MM.1S (cell line): ENCODE measurements at regions not wholly inside any gene's neighbourhood (a gene's known extent, or its start where the extent isn't known, plus 50 kb on each side); places are given as distances from the start of the nearest gene placed in this dataset.

Experiments used
- DNase-seq: peaks from one replicate; pipeline ENCODE4 v3.0.0-alpha.2; 2015
- H2AFZ ChIP-seq: fragments of 300-600 bp; sonication (generic); 2 replicates; pipeline ENCODE4 v1.6.0; 2016; ENCODE audit warnings: antibody characterized with exemption, low read length
- H3F3A ChIP-seq: fragments of 300-600 bp; sonication (generic); 2 replicates; pipeline ENCODE4 v1.6.1; 2016; ENCODE audit warnings: mild to moderate bottlenecking, antibody characterized with exemption, low read length, moderate library complexity, mixed read lengths; ENCODE audit not compliant: insufficient read depth
- H3K27ac ChIP-seq: fragments of 300-600 bp; sonication (generic); 2 replicates; pipeline ENCODE4 v1.5.1; 2016; ENCODE audit warnings: mild to moderate bottlenecking, low read length
- H3K27me3 ChIP-seq: fragments of 300-600 bp; sonication (generic); replicated peaks from 2 replicates; pipeline ENCODE4 v1.6.0; 2016; ENCODE audit warnings: low read length; ENCODE audit not compliant: insufficient read depth
- H3K36me3 ChIP-seq: fragments of 300-600 bp; sonication (generic); replicated peaks from 2 replicates; pipeline ENCODE4 v1.6.1; 2016; ENCODE audit warnings: mild to moderate bottlenecking, low read length, mixed read lengths; ENCODE audit not compliant: insufficient read depth
- H3K4me1 ChIP-seq: fragments of 300-600 bp; sonication (generic); 2 replicates; pipeline ENCODE4 v1.6.1; 2016; ENCODE audit warnings: low read length, mixed read lengths
- H3K4me2 ChIP-seq: fragments of 300-600 bp; sonication (generic); 2 replicates; pipeline ENCODE4 v1.6.0; 2016; ENCODE audit warnings: low read depth, low read length
- H3K4me3 ChIP-seq: fragments of 300-600 bp; sonication (generic); 2 replicates; pipeline ENCODE4 v1.5.1; 2016; ENCODE audit warnings: low read length, mixed read lengths
- H3K79me2 ChIP-seq: fragments of 300-600 bp; sonication (generic); 2 replicates; pipeline ENCODE4 v1.6.1; 2016; ENCODE audit warnings: mixed run types, low read length, mixed read lengths
- H3K9ac ChIP-seq: fragments of 300-600 bp; sonication (generic); 2 replicates; pipeline ENCODE4 v1.6.1; 2016; ENCODE audit warnings: low read length, mixed read lengths
- H3K9me2 ChIP-seq: fragments of 300-600 bp; sonication (generic); replicated peaks from 2 replicates; pipeline ENCODE4 v1.6.1; 2016; ENCODE audit warnings: mild to moderate bottlenecking, low read length, mixed read lengths; ENCODE audit not compliant: insufficient read depth
- H3K9me3 ChIP-seq: fragments of 300-600 bp; sonication (generic); replicated peaks from 2 replicates; pipeline ENCODE4 v1.6.1; 2016; ENCODE audit warnings: mild to moderate bottlenecking, low read length, mixed read lengths; ENCODE audit not compliant: insufficient read depth
- H4K20me1 ChIP-seq: fragments of 300-600 bp; sonication (generic); 2 replicates; pipeline ENCODE4 v1.6.1; 2016; ENCODE audit warnings: mild to moderate bottlenecking, low read length, moderate library complexity, mixed read lengths; ENCODE audit not compliant: insufficient read depth
- EZH2 ChIP-seq: fragments of 300-600 bp; sonication (generic); optimal IDR thresholded peaks from 2 replicates; pipeline ENCODE3; 2017; ENCODE audit warnings: low read depth, mild to moderate bottlenecking, antibody characterized with exemption, low read length, mixed read lengths
- EZH2phosphoT487 ChIP-seq: fragments of 300-600 bp; sonication (generic); IDR thresholded peaks from 2 replicates; pipeline ENCODE4 v1.6.1; 2018; ENCODE audit warnings: antibody characterized with exemption, low read length
- TF ChIP-seq, protein P1 (sequence below): fragments of 300-600 bp; sonication (generic); IDR thresholded peaks from 2 replicates; pipeline ENCODE4 v1.5.1; 2016; ENCODE audit warnings: antibody characterized with exemption, low read length, mixed read lengths

DNA sequence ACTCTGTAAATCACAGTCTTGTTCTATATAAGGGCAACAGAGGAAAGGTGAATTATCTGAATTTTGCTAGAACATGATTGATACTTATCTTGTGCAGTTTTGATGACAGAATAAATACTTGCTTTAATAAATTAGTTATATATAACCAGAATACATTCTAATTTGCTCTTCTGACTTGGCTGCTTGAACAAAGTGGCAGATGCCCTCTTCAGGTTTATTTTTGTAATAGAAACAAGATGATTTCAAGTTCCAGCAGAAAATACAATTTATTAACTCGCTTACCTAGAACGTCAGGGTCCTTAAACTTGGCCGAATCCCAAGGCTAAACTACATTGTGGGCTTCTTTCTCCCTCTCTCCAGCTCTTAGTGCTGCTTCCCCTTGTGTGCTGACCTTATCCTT lies 57.6 kb upstream of the SSTR1 start:
- H3K9me3 ChIP-seq: no peaks in the 10 kb centered on the region
- no peaks in the 10 kb centered on the region for H3F3A ChIP-seq
- no peaks in the 10 kb centered on the region for H3K9me2 ChIP-seq
- H3K9ac ChIP-seq: no peak overlapping the region
- no peaks in the 10 kb centered on the region for H3K4me1 ChIP-seq
- no peak overlapping the region for H3K4me2 ChIP-seq
- no peaks in the 10 kb centered on the region for H3K27me3 ChIP-seq
- TF ChIP-seq, protein P1, sequence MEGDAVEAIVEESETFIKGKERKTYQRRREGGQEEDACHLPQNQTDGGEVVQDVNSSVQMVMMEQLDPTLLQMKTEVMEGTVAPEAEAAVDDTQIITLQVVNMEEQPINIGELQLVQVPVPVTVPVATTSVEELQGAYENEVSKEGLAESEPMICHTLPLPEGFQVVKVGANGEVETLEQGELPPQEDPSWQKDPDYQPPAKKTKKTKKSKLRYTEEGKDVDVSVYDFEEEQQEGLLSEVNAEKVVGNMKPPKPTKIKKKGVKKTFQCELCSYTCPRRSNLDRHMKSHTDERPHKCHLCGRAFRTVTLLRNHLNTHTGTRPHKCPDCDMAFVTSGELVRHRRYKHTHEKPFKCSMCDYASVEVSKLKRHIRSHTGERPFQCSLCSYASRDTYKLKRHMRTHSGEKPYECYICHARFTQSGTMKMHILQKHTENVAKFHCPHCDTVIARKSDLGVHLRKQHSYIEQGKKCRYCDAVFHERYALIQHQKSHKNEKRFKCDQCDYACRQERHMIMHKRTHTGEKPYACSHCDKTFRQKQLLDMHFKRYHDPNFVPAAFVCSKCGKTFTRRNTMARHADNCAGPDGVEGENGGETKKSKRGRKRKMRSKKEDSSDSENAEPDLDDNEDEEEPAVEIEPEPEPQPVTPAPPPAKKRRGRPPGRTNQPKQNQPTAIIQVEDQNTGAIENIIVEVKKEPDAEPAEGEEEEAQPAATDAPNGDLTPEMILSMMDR: no peak
- no peak for TF ChIP-seq EZH2
- no peak for TF ChIP-seq EZH2phosphoT487
- no peak overlapping the region for H3K4me3 ChIP-seq
- no peak for DNase-seq
- no peak overlapping the region for H2AFZ ChIP-seq
- no peaks in the 10 kb centered on the region for H4K20me1 ChIP-seq
- H3K79me2 ChIP-seq: no peaks in the 10 kb centered on the region
- H3K27ac ChIP-seq: no peak overlapping the region
- no peaks in the 10 kb centered on the region for H3K36me3 ChIP-seq
